ENCODE measurements at regions not wholly inside any gene's neighbourhood (a gene's known extent, or its start where the extent isn't known, plus 50 kb on each side); places are given as distances from the start of the nearest gene placed in this dataset.

DNA sequence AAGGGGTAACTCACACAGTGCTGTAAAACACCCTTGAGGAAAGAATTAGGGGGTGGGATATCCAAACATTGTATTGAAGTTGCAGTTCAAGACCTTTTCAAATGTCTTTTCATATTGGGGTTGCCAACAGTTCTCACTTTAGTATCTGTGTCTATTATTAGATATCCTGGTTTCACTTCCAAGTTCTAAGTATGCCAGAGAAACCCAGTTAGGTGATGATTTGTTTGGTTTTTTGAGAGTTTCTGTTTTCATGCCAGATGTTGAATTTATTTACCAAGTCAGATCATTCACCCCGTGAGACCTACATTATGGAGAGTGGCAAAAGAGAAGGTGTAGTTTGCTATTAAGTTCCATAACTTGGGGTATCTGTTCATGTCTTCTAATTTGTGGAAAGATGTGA, 64.5 kb downstream of the C9orf152 start:
- no peak for DNase-seq (ENCODE audit: low read depth in 2 of 2)

DNA sequence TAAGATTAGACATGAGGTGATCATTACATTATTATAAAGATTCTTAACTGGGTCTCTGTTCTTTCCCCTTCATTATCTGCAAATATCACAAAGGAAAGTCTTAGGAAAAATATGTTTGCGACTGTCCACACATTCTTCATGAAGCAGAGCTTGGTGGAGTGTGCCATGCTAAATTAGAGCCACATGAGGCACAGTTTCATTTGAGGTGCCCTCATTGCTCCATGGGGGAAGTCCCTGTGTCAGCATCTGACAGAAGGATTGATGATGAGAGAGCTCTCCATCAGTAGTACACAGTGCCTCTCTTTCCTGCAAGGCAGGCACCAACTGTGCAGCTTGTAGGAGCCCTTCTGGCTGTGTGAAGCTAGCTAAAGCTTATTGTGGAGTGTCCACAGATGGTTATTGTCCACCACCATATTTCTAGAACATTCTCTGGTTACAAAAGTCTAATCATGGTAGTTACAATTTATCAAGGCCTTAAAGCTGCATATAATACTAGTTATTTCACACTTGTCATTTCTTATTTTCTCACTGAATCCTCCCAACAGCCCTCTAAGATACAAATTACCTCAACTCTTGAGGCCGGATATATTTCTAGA, 63.9 kb downstream of the C9orf152 start:
- DNase-seq (ENCODE audit: low read depth in 2 of 2): no peak

DNA sequence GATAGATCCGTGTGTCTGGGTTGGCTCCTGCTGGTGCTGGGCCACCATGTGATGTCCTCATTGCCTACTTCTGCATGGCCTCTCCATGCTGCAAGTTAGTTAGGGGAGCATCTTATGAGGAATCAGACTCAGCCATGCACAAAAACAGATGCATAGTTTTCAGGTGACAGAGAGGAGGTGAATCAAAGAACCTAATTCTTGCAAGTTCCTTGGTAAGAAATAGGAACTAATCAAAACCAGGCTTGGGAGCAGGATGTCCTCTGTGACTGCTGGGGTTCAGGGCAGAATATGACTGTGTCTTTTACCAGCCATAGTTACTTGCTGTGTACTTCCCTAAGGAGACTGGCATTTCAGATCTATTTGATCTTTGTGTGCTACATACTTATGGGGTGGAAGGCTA, 61.6 kb downstream of the C9orf152 start:
- no peak for DNase-seq (ENCODE audit: low read depth in 2 of 2)

GRCh38 chr9:110148384-110148783, 59.6 kb downstream of the C9orf152 start:
- DNase-seq (ENCODE audit: low read depth in 2 of 2): no peak

DNA sequence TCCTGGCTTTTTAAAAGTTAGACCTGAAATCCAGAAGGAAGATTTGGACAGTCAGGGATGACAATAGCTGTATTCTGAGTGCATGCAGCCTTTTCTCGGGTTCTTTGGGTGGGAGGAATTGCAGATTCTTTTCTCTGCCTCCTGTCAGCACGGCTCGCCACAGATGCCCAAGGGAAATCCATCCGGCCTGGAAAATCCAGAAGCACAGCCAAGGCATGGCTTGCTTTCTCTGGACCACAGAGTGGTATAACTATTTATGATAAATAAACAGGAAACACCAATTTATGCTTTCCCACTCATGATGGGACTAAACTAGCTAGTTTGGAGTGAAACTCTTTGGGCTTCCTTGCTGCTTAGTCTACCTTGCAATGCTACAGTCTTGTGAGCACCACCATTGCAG, 59.1 kb downstream of the C9orf152 start:
- no peak for DNase-seq (ENCODE audit: low read depth in 2 of 2)

Data from stimulated activated CD8-positive, alpha-beta memory T cell treated with anti-CD3 and anti-CD28 coated beads, Interleukin-7, amount 100 ng/mL, for 4 hours (primary cell).